RWPE1 (cell line): ENCODE measurements at regions not wholly inside any gene's neighbourhood (a gene's known extent, or its start where the extent isn't known, plus 50 kb on each side); places are given as distances from the start of the nearest gene placed in this dataset.

Experiments
- CTCF ChIA-PET: fragments of 350-600 bp; sonication (Branson Sonifier 250); formaldehyde crosslinking; extraction: SDS; loops from one replicate; lab custom pipeline; 2021; lab: Yijun Ruan, JAX
- POLR2A ChIA-PET: fragments of 400-600 bp; formaldehyde crosslinking; extraction: SDS; loops from one replicate; lab custom pipeline; 2020; ENCODE audit warnings: antibody characterized with exemption; ENCODE audit not compliant: low non-redundant PET; lab: Yijun Ruan, JAX
- DNase-seq: peaks from one replicate; pipeline ENCODE4 v3.0.0; 2012; ENCODE audit warnings: low spot score
- H3K27ac ChIP-seq: fragments of 450-650 bp; 2 replicates; pipeline ENCODE4 v1.5.1; 2017
- TF ChIP-seq, protein P1 (sequence below): fragments of 450-650 bp; conservative IDR thresholded peaks from 2 replicates; pipeline ENCODE4 v1.5.1; 2017; ENCODE audit warnings: low read depth, mild to moderate bottlenecking

DNA sequence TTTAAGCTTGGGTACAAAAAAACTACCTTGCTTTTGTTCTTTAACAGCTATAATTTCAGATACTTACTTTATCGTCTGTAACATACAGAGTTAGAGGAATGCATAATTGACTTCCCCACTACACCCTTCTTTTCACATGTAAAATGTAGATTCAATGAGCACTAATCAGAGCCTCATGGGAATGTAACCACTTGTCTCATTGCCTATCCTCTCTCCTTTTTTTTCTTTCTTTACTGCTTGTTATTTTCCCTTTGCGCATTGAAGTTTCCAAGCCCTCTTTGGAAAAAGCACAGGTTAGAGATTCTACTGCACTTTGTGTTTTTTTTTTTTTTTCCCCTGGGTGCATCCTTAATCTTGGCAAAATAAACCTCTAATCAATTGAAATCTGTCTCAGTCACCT, 965.1 kb upstream of the PABPC4L start:
- CTCF ChIA-PET = no interaction called here
- DNase-seq = no peak
- POLR2A ChIA-PET = no interaction called here
- H3K27ac ChIP-seq = no peak overlapping the region
- TF ChIP-seq, protein P1, sequence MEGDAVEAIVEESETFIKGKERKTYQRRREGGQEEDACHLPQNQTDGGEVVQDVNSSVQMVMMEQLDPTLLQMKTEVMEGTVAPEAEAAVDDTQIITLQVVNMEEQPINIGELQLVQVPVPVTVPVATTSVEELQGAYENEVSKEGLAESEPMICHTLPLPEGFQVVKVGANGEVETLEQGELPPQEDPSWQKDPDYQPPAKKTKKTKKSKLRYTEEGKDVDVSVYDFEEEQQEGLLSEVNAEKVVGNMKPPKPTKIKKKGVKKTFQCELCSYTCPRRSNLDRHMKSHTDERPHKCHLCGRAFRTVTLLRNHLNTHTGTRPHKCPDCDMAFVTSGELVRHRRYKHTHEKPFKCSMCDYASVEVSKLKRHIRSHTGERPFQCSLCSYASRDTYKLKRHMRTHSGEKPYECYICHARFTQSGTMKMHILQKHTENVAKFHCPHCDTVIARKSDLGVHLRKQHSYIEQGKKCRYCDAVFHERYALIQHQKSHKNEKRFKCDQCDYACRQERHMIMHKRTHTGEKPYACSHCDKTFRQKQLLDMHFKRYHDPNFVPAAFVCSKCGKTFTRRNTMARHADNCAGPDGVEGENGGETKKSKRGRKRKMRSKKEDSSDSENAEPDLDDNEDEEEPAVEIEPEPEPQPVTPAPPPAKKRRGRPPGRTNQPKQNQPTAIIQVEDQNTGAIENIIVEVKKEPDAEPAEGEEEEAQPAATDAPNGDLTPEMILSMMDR = no peak

DNA sequence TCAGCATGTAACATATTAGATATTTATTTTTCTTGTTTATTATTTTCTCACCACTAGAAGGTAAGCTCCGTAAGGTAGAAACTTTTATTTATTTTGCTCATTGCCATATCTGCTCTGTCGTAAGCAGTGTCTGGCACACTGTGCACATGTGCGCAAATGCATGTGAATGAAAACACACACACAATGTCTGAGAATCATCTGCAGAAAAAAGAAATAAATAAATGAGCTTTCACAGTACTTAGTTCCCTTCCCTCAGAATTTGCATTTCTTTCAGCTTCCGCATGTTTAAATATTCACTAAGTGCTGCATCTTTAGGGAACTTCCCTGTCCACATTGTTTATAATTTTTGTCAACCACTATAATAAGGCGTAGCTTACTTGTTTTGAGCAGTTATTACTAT, 963.0 kb upstream of the PABPC4L start:
- TF ChIP-seq, protein P1 = no peak
- CTCF ChIA-PET = no interaction called here
- POLR2A ChIA-PET = no interaction called here
- H3K27ac ChIP-seq = no peak overlapping the region
- DNase-seq = no peak

DNA sequence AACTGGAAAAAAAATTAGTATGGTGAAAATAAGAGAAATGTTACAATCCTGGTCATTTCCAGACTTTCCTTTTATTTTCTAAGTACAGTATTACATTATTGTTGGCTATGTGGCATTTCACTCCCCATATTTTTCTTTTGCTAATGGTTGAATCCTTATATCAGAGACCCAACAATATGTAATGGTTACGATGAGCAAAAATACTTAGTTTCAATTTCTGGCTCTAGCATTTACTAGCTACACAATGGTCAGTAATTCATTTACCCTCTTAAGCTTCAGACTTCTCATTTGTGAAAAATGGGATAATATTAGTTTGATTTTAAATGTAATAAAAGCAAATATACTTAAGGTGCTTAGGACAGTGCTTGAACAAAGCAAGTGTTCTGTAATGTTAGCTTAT, 942.9 kb upstream of the PABPC4L start:
- ChIA-PET POLR2A (no interaction called here), CTCF (no interaction called here)
- DNase-seq = no peak
- no peak overlapping the region for H3K27ac ChIP-seq
- TF ChIP-seq, protein P1 = no peak

DNA sequence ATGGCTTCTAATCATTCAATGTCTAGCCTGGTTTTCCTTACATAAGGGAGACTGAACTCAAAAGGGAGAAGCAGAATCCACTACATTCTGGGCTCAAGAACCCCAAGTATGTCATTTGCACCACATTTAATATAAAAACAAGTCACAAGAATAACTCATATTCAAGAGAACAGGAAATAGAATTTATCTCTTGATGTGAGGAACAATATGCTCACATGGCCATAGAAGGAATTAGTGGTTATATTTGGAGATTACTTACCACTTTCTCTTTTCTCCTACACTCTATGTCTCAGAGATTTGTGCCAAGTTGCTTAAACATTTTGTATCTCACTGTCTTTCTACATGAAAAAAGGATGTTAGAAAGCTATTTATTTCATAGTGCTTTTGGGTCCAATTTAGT, 922.6 kb upstream of the PABPC4L start:
- DNase-seq = no peak
- CTCF ChIA-PET = no interaction called here

DNA sequence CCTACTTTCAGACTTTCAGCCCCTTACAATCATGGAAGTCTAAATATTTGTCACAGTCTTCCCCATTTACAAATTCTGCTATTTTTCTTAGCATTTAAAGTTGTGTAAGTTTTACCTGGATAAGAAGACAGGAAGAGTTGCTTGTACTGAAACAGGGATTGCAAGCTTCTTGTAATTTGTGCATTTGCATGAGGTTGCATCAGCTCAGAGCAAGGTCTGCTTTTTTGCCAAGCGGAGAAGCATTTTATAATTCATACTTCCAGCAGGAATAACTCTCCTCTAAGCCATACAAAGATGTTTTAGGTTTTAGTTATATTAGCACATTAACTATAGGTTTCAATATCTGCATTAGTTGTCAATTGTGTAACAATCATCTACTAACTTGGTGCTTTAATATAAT, 922.0 kb upstream of the PABPC4L start:
- CTCF ChIA-PET = no interaction called here
- POLR2A ChIA-PET = no interaction called here
- TF ChIP-seq, protein P1 = no peak
- no peak overlapping the region for H3K27ac ChIP-seq
- no peak for DNase-seq

More for the DNA sequence above, 922.6 kb upstream of the PABPC4L start:
- POLR2A ChIA-PET = no interaction called here
- TF ChIP-seq, protein P1 = no peak
- no peak overlapping the region for H3K27ac ChIP-seq

DNA sequence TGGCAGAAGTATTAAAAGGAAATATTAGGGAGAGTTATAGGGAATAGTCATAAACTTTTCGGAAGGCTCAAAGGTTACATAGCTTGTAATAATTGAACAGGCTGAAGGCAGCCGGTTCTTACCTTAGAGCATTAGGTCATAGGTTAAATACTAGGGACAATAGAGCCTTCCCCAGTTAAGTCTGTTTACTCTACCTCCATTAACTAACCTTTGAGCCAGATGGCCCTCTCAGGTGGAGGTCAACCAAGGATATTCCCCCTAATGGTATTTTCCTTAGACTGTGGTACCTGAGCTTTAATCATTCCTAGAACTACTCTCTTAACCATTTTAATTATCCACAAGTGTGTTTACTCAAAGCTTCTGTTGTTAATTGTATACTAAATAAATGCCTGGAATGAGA, 920.9 kb upstream of the PABPC4L start:
- H3K27ac ChIP-seq = no peak overlapping the region
- CTCF ChIA-PET = no interaction called here
- POLR2A ChIA-PET = no interaction called here
- DNase-seq = no peak
- TF ChIP-seq, protein P1 = no peak

DNA sequence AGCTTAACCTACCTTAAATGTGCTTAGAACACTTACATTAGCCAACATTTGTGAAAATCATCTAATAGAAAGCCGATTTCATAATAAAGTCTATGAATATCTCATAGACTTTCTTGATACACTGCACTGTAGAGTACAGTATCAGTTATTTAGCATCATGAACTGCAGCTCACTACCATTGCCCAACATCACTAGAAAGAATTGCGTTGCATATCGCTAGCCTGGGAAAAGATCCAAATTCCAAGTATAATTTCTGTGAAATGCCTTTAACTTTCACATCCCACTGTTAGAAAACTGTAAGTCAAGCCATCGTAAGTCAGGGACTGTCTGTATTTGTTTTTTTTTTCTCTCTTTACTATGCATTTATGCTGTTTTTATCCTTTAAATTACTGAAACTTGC, 918.6 kb upstream of the PABPC4L start:
- TF ChIP-seq, protein P1 = no peak
- CTCF ChIA-PET = no interaction called here
- POLR2A ChIA-PET = no interaction called here
- no peak for DNase-seq
- H3K27ac ChIP-seq = no peak overlapping the region
